Trophoblast cell (in vitro differentiated cells and primary cell): ENCODE measurements at regions not wholly inside any gene's neighbourhood (a gene's known extent, or its start where the extent isn't known, plus 50 kb on each side); places are given as distances from the start of the nearest gene placed in this dataset.

Experiments used
- DNase-seq, 2 donors: peaks; one replicate each; pipeline ENCODE4 v3.0.0-alpha.2; 2016
- H2AFZ ChIP-seq: 2 replicates; pipeline ENCODE4 v1.6.1; 2013; ENCODE audit warnings: low read length, moderate library complexity, mild to moderate bottlenecking; ENCODE audit not compliant: insufficient read depth, poor library complexity
- H2AK5ac ChIP-seq: 2 replicates; pipeline ENCODE4 v1.6.1; 2013; ENCODE audit warnings: mild to moderate bottlenecking, low read length
- H2BK120ac ChIP-seq: 2 replicates; pipeline ENCODE4 v1.6.1; 2013; ENCODE audit warnings: low read length, mild to moderate bottlenecking, moderate library complexity; ENCODE audit not compliant: insufficient read depth, poor library complexity
- H2BK12ac ChIP-seq: 2 replicates; pipeline ENCODE4 v1.6.1; 2013; ENCODE audit warnings: mild to moderate bottlenecking, low read length, moderate library complexity
- H2BK5ac ChIP-seq: 2 replicates; pipeline ENCODE4 v1.6.1; 2013; ENCODE audit warnings: low read length, low read depth, moderate library complexity, mild to moderate bottlenecking; ENCODE audit not compliant: poor library complexity
- H3K14ac ChIP-seq: 2 replicates; pipeline ENCODE4 v1.6.1; 2013; ENCODE audit warnings: mild to moderate bottlenecking, low read length
- H3K18ac ChIP-seq: 2 replicates; pipeline ENCODE4 v1.6.1; 2013; ENCODE audit warnings: mild to moderate bottlenecking, low read length
- H3K23ac ChIP-seq: 2 replicates; pipeline ENCODE4 v1.6.1; 2013; ENCODE audit warnings: low read length
- H3K27ac ChIP-seq: 2 replicates; pipeline ENCODE4 v1.5.1; 2013; ENCODE audit warnings: low read depth, mild to moderate bottlenecking, inconsistent platforms, low read length, moderate library complexity
- H3K27me3 ChIP-seq: 2 replicates; pipeline ENCODE4 v1.6.1; 2013; ENCODE audit warnings: inconsistent platforms, mild to moderate bottlenecking, low read length, moderate library complexity; ENCODE audit not compliant: insufficient read depth
- H3K36me3 ChIP-seq, 2 experiments: 1 replicate in 1 of 2; 2 replicates in 1 of 2; pipeline ENCODE4 v1.6.1; 2013; ENCODE audit warnings: low read length in 2 of 2, mild to moderate bottlenecking in 2 of 2, moderate library complexity in 1 of 2; ENCODE audit not compliant: insufficient read depth in 2 of 2, control insufficient read depth in 1 of 2
- H3K4ac ChIP-seq: 2 replicates; pipeline ENCODE4 v1.6.1; 2013; ENCODE audit warnings: low read depth, mild to moderate bottlenecking, low read length, moderate library complexity
- H3K4me1 ChIP-seq, 2 experiments: 1 replicate in 1 of 2; 2 replicates in 1 of 2; pipeline ENCODE4 v1.6.1; 2013; ENCODE audit warnings: low read length in 2 of 2, mild to moderate bottlenecking in 2 of 2, moderate library complexity in 1 of 2; ENCODE audit not compliant: insufficient read depth in 2 of 2, control insufficient read depth in 1 of 2
- H3K4me2 ChIP-seq: 2 replicates; pipeline ENCODE4 v1.6.1; 2013; ENCODE audit warnings: inconsistent platforms, mild to moderate bottlenecking, low read length, moderate library complexity
- H3K4me3 ChIP-seq: 2 replicates; pipeline ENCODE4 v1.5.1; 2013; ENCODE audit warnings: mild to moderate bottlenecking, low read depth, low read length, inconsistent platforms
- H3K79me1 ChIP-seq: one replicate; pipeline ENCODE4 v1.6.1; 2013; ENCODE audit warnings: low read length
- H3K79me2 ChIP-seq: 2 replicates; pipeline ENCODE4 v1.6.1; 2013; ENCODE audit warnings: low read length, mild to moderate bottlenecking; ENCODE audit not compliant: control insufficient read depth, insufficient read depth, poor library complexity
- H3K9ac ChIP-seq: 2 replicates; pipeline ENCODE4 v1.6.1; 2013; ENCODE audit warnings: mild to moderate bottlenecking, low read length
- H3K9me3 ChIP-seq: 2 replicates; pipeline ENCODE4 v1.6.1; 2013; ENCODE audit warnings: low read depth, mild to moderate bottlenecking, control low read depth, inconsistent platforms, low read length; ENCODE audit not compliant: insufficient read depth
- H4K12ac ChIP-seq: 2 replicates; pipeline ENCODE4 v1.6.1; 2013; ENCODE audit warnings: low read depth, mild to moderate bottlenecking, low read length, moderate library complexity
- H4K8ac ChIP-seq: 2 replicates; pipeline ENCODE4 v1.6.1; 2013; ENCODE audit warnings: low read depth, mild to moderate bottlenecking, low read length, moderate library complexity
- H4K91ac ChIP-seq: one replicate; pipeline ENCODE4 v1.6.1; 2013; ENCODE audit warnings: low read depth, mild to moderate bottlenecking, low read length, moderate library complexity
- WGBS: extraction: QIAGEN DNeasy Blood & Tissue Kit; methylation state at CpG from one replicate; pipeline ENCODE4 v1.1.7; 2013; ENCODE audit warnings: missing lambda C conversion rate; ENCODE audit not compliant: insufficient read length, insufficient coverage; ENCODE audit errors: extremely low coverage; 5-methylcytosine and 5-hydroxymethylcytosine counted together

GRCh38 chr5:136510481-136510880 lies 145.1 kb upstream of the TRPC7 start:
- Histone ChIP-seq H2AK5ac (no peak overlapping the region), H4K8ac (no peak overlapping the region), H2BK12ac (no peak overlapping the region), H3K4ac (no peak overlapping the region), H3K4me2 (no peak overlapping the region), H3K79me1 (peaks cover 1% of the 10 kb centered on the region), H2BK5ac (no peak overlapping the region), H2AFZ (no peak overlapping the region), H3K27me3 (no peaks in the 10 kb centered on the region), H3K36me3 (no peaks in the 10 kb centered on the region), H3K23ac (no peak overlapping the region), H3K4me3 (no peak overlapping the region), H3K9me3 (no peaks in the 10 kb centered on the region), H2BK120ac (no peak overlapping the region), H3K18ac (no peak overlapping the region), H3K79me2 (no peaks in the 10 kb centered on the region), H3K27ac (no peak overlapping the region), H4K91ac (no peak overlapping the region), H3K4me1 (no peaks in the 10 kb centered on the region), H4K12ac (no peak overlapping the region), H3K9ac (no peak overlapping the region), H3K14ac (no peak overlapping the region)
- no peak for DNase-seq

- no peak for DNase-seq
- no peak overlapping the region for H3K4ac ChIP-seq
Observed at GRCh38 chr5:136506131-136506530, 140.8 kb upstream of the TRPC7 start.

GRCh38 chr5:136501133-136501532 lies 135.8 kb upstream of the TRPC7 start:
- no peak overlapping the region for H2AFZ ChIP-seq
- no peaks in the 10 kb centered on the region for H3K4me1 ChIP-seq
- no peak overlapping the region for H3K4me3 ChIP-seq
- no peaks in the 10 kb centered on the region for H3K9me3 ChIP-seq
- no CpG with 5 or more reads among the region's 1 CpG for WGBS
- no peak overlapping the region for H3K9ac ChIP-seq
- no peak overlapping the region for H2BK5ac ChIP-seq
- H4K8ac ChIP-seq: no peak overlapping the region
- no peak overlapping the region for H2BK120ac ChIP-seq
- no peak overlapping the region for H4K12ac ChIP-seq
- H4K91ac ChIP-seq: no peak overlapping the region
- no peak overlapping the region for H2AK5ac ChIP-seq
- no peaks in the 10 kb centered on the region for H3K79me2 ChIP-seq
- no peaks in the 10 kb centered on the region for H3K36me3 ChIP-seq
- no peak overlapping the region for H3K27ac ChIP-seq
- no peaks in the 10 kb centered on the region for H3K27me3 ChIP-seq
- H2BK12ac ChIP-seq: no peak overlapping the region
- no peak overlapping the region for H3K14ac ChIP-seq
- H3K4ac ChIP-seq: no peak overlapping the region
- H3K18ac ChIP-seq: no peak overlapping the region
- H3K4me2 ChIP-seq: no peak overlapping the region
- DNase-seq: no peak
- no peak overlapping the region for H3K23ac ChIP-seq
- no peaks in the 10 kb centered on the region for H3K79me1 ChIP-seq

More at GRCh38 chr5:136506131-136506530, 140.8 kb upstream of the TRPC7 start:
- Histone ChIP-seq H3K79me2 (no peaks in the 10 kb centered on the region), H3K18ac (no peak overlapping the region), H3K27ac (no peak overlapping the region), H3K14ac (no peak overlapping the region), H3K36me3 (no peaks in the 10 kb centered on the region), H2AK5ac (no peak overlapping the region), H2AFZ (no peak overlapping the region), H2BK120ac (no peak overlapping the region), H3K79me1 (no peaks in the 10 kb centered on the region), H3K27me3 (no peaks in the 10 kb centered on the region), H2BK5ac (no peak overlapping the region), H3K23ac (no peak overlapping the region), H4K12ac (no peak overlapping the region), H4K8ac (no peak overlapping the region), H4K91ac (no peak overlapping the region), H3K4me2 (no peak overlapping the region), H3K4me1 (no peaks in the 10 kb centered on the region), H3K9ac (no peak overlapping the region), H3K9me3 (no peaks in the 10 kb centered on the region), H3K4me3 (no peak overlapping the region), H2BK12ac (no peak overlapping the region)
- WGBS: no CpG with 5 or more reads among the region's 1 CpG

GRCh38 chr5:136492587-136492986 lies 127.2 kb upstream of the TRPC7 start:
- H3K14ac ChIP-seq: no peak overlapping the region

GRCh38 chr5:136491806-136492205 lies 126.5 kb upstream of the TRPC7 start:
- Histone ChIP-seq H4K12ac (no peak overlapping the region), H3K9ac (no peak overlapping the region), H2BK12ac (no peak overlapping the region), H3K4me1 (no peaks in the 10 kb centered on the region), H4K91ac (no peak overlapping the region), H3K36me3 (no peaks in the 10 kb centered on the region), H3K14ac (no peak overlapping the region), H2AFZ (no peak overlapping the region), H4K8ac (no peak overlapping the region), H2AK5ac (no peak overlapping the region), H3K27me3 (no peaks in the 10 kb centered on the region), H3K4me3 (no peak overlapping the region), H3K18ac (no peak overlapping the region), H3K23ac (no peak overlapping the region), H3K79me2 (no peaks in the 10 kb centered on the region), H3K4me2 (no peak overlapping the region), H3K9me3 (no peaks in the 10 kb centered on the region), H3K79me1 (no peaks in the 10 kb centered on the region), H2BK5ac (no peak overlapping the region), H3K4ac (no peak overlapping the region), H2BK120ac (no peak overlapping the region), H3K27ac (no peak overlapping the region)
- WGBS: no CpG with 5 or more reads among the region's 3 CpGs
- no peak for DNase-seq

More at GRCh38 chr5:136492587-136492986, 127.2 kb upstream of the TRPC7 start:
- Histone ChIP-seq H4K91ac (no peak overlapping the region), H3K4me1 (no peaks in the 10 kb centered on the region), H4K8ac (no peak overlapping the region), H2BK5ac (no peak overlapping the region), H2AFZ (no peak overlapping the region), H3K4me2 (no peak overlapping the region), H2AK5ac (no peak overlapping the region), H3K4me3 (no peak overlapping the region), H3K27me3 (no peaks in the 10 kb centered on the region), H3K4ac (no peak overlapping the region), H3K36me3 (no peaks in the 10 kb centered on the region), H3K79me1 (no peaks in the 10 kb centered on the region), H3K18ac (no peak overlapping the region), H3K23ac (no peak overlapping the region), H3K9me3 (no peaks in the 10 kb centered on the region), H3K79me2 (no peaks in the 10 kb centered on the region), H2BK120ac (no peak overlapping the region), H4K12ac (no peak overlapping the region), H2BK12ac (no peak overlapping the region), H3K9ac (no peak overlapping the region), H3K27ac (no peak overlapping the region)
- no peak for DNase-seq
